NCI-H345 treated with DMSO at 0.1 percent for 48 hours (cell line): ENCODE measurements at regions not wholly inside any gene's neighbourhood (a gene's known extent, or its start where the extent isn't known, plus 50 kb on each side); places are given as distances from the start of the nearest gene placed in this dataset.
"Not testable (repeated sequence)": the region's sequence is repeated elsewhere in the genome, so short reads cannot be mapped to it uniquely, and the experiment has no call there.

Source experiments
- DNase-seq: peaks from one replicate; lab custom pipeline; 2025; ENCODE audit not compliant: unreplicated experiment; lab: John Stamatoyannopoulos, UW

DNA sequence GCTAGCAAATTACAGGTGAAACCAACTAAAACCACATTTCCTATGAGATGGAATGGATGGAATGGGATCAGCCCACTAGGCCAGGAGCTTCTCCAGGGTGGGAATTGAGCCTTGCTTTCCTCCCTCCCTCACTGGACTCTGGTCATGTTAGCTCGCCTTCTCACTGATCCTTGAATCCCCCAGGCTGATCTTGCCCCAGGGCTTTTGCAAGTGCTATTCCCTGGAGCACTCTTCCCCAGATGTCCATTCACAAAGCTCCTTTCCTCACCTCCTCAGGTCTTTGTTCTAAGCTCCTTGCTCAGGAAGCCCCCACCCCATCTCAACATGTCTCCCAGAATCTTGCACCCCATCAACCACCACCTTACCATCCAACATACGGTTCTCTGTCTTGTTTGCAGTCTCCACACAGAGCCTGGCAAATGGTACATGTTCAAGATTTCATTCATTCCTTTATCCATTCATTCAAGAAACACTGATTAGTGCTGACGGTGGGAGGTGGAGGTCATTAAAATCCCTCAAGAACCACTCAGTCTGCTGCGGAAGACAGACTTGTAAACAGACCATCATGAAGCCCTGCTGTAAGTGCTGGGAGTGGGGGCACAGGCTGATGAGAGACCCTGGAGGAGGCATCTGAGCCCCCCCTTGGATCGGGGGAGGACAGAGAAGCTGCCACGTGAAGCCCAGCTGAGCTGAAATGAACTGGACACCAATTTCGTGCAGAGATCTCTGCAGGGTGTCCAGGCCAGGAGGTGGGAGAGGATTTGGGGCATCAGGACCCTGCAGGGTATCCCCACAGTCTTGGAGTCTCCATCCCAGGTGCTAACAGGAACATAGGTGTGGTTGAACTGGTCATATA lies 141.7 kb downstream of the BARX1 start:
- no peak for DNase-seq

DNA sequence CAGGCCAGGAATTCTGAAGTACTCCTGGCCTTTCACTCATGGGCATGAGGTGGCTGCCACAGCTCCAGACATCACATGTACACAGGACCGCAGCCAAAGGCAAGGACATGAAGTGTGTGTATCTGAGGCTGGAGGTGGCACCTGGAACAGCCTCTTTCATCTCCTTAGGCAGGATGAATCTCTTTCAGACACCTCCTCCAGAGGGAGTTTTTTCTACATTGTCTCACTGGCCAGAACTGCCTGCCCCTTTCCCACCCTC lies 142.8 kb downstream of the BARX1 start:
- DNase-seq, result no peak

- no peak for DNase-seq
Observed at GRCh38 chr9:93810028-93810971, 144.9 kb downstream of the BARX1 start.

GRCh38 chr9:93809204-93809940 lies 145.8 kb downstream of the BARX1 start:
- DNase-seq, result no peak

GRCh38 chr9:93808115-93809029 lies 146.8 kb downstream of the BARX1 start:
- no peak for DNase-seq

- DNase-seq, result no peak
Observed at GRCh38 chr9:93807166-93808074, 147.7 kb downstream of the BARX1 start.

GRCh38 chr9:93801581-93802284 lies 153.4 kb downstream of the BARX1 start:
- DNase-seq, result no peak

DNA sequence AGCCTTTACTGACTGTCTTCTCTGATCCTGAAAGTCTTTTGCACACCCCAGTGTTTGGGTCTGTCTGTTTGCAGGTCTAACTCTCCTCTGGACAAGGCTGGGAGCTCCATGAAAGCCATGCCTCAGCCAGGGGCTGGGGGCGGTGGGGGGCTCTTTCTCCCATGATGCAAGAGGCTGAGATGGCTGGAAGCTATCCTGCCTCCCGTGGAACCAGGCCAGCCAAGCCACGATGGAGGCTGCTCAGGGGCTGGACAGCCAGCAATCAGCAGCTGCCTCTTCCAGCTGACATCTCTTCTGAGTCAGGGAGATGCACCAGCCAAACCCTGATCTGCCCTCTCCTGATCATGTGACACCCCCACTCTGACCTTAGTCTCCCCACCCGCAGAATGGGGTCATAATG lies 154.0 kb downstream of the BARX1 start:
- no peak for DNase-seq

DNA sequence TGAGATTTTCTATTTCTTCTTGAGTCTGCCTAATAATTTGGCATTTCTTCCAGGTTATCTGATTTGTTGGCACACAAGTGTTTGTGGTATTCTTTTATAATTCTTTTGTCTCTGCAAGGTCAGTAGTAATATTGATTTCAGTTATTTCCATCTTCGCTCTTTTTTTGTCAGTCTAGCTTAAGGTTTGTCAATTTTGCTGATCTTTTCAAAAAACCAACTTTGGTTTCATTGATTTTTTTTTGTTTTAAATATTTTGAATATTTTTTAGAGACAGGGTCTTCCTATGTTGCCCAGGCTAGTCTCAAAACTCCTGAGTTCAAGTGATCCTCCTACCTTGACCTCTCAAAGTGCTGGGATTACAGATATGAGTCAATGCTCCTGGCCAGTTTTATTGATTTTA lies 162.8 kb downstream of the BARX1 start:
- DNase-seq, result no peak

- no peak for DNase-seq
Observed at GRCh38 chr9:93786204-93786603, 169.0 kb downstream of the BARX1 start.

GRCh38 chr9:93776873-93777272 lies 178.3 kb downstream of the BARX1 start:
- DNase-seq, result no peak

GRCh38 chr9:93776256-93776655 lies 178.9 kb downstream of the BARX1 start:
- DNase-seq, result no peak

DNA sequence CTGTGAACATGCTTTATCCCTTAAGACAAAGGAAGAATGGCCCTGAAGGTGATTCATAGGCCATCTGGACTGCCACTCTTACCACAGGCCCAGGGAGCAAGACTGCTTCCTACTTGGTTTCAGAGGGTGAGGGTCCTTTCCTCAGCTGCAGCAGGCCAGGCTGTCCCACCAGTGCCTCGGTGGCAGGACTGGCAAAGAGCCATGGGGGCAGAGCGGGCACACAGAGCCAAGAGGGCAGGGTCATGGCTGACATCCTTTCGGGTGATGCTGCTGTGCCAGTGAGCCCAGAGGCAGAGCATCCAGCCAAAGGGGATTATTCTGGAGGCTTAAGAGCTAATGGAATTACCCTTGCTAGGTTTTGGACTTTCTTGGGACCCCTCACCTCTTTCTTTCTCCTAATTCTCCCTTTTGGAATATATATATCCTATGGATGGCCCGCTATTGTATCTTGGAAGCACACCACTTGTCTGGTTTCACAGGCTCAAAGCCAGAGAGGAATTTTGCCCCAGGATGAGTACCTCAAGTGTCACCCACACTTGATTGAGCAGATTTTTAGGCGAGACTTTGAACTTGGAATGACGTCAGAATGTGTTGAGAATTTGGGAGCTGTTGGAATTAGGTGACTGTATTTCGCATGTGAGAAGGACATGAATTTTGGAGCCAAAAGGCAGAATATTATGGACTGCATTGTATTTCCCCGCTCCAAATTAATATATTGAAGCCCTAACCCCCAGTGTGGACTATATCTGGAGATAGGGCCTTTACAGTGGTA lies 180.6 kb downstream of the BARX1 start:
- no peak for DNase-seq

- no peak for DNase-seq
Observed at GRCh38 chr9:93771276-93771675, 183.9 kb downstream of the BARX1 start.

GRCh38 chr9:93761822-93762221 lies 185.4 kb downstream of the PHF2 start:
- no peak for DNase-seq

DNA sequence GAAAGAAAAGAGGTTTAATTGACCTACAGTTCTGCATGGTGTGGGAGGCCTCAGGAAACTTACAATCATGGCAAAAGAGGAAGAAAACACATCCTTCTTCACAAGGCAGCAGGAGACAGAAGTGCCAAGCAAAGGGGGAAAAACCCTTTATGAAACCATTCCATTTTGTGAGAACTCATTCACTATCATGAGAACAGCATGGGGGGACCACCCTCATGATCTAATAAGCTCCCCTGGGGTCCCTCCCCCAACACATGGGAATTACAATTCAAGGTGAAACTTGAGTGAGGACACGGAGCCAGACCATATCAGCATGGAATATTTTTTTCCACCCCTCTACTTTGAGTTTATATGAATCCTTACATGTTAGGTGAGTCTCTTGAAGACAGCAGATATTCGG lies 173.7 kb downstream of the PHF2 start:
- DNase-seq, result no peak

DNA sequence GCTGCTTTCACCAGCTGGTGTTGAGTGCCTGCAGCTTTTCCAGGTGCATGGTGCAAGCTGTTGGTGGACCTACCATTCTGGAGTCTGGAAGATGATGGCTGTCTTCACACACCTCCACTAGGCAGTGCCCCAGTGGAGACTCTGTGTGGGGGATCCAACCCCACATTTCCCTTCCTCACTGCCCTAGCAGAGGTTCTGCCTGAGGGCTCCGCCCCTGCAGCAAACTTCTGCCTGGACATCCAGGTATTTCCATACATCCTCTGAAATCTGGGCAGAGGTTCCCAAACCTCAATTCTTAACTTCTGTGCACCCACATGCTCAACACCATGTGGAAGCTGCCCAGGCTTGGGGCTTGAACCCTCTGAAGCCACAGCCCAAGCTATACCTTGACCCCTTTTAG lies 172.4 kb downstream of the PHF2 start:
- not testable (repeated sequence) for DNase-seq

- no peak for DNase-seq
Observed at GRCh38 chr9:93731963-93732362, 155.6 kb downstream of the PHF2 start.
